Activated naive CD4-positive, alpha-beta T cell treated with anti-CD3 and anti-CD28 coated beads, Interleukin-2, amount 10 ng/mL, durations not matched to agents 7 days and 5 days (primary cell): ENCODE measurements at regions not wholly inside any gene's neighbourhood (a gene's known extent, or its start where the extent isn't known, plus 50 kb on each side); places are given as distances from the start of the nearest gene placed in this dataset.
"Not testable (repeated sequence)": the region's sequence is repeated elsewhere in the genome, so short reads cannot be mapped to it uniquely, and the experiment has no call there.

Experiments
- CTCF ChIA-PET: fragments of 350-600 bp; sonication (Branson Sonifier 250); formaldehyde crosslinking; loops from one replicate; lab custom pipeline; 2021; ENCODE audit warnings: antibody characterized with exemption; lab: Charles Lee
- DNase-seq: peaks from one replicate; pipeline ENCODE4 v3.0.0-alpha.2; 2020
- H3K27ac Mint-ChIP-seq: one replicate; pipeline ENCODE4 v1.8.0; 2021; ENCODE audit warnings: mild to moderate bottlenecking, moderate library complexity, mixed read lengths
- H3K27me3 Mint-ChIP-seq: one replicate; pipeline ENCODE4 v1.8.0; 2021; ENCODE audit warnings: mild to moderate bottlenecking, mixed read lengths
- H3K36me3 Mint-ChIP-seq: one replicate; pipeline ENCODE4 v1.8.0; 2021; ENCODE audit warnings: mixed read lengths
- H3K4me1 Mint-ChIP-seq: one replicate; pipeline ENCODE4 v1.8.0; 2021; ENCODE audit warnings: mixed read lengths
- H3K4me3 Mint-ChIP-seq: one replicate; pipeline ENCODE4 v1.8.0; 2021; ENCODE audit warnings: mild to moderate bottlenecking, moderate library complexity, mixed read lengths
- H3K9me3 Mint-ChIP-seq: one replicate; pipeline ENCODE4 v1.8.0; 2021; ENCODE audit warnings: mixed read lengths

DNA sequence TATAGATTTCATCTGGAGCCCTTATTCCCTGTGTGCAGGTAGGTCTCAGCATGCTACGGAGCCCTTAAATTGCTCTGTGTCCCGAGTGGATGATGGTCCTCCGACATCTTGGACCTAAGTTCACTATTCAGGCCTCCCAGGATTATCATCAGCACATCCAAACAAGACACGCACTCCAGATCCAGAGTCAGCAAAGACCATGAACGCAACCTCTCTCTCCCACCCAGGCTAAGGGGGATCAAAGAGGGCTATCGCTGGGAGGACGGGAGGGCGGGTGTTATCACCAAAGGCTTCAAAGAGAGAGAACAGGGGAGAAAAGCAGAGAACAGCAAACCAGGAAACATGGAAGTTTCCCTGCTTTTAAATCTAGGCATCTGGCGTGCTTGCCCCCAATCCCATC lies 659.4 kb downstream of the TBC1D22A start:
- no peak overlapping the region for H3K27ac Mint-ChIP-seq
- DNase-seq: no peak
- CTCF ChIA-PET: no interaction called here
- no peaks in the 10 kb centered on the region for H3K4me1 Mint-ChIP-seq
- no peaks in the 10 kb centered on the region for H3K36me3 Mint-ChIP-seq
- no peaks in the 10 kb centered on the region for H3K9me3 Mint-ChIP-seq
- no peaks in the 10 kb centered on the region for H3K27me3 Mint-ChIP-seq
- H3K4me3 Mint-ChIP-seq: no peak overlapping the region

DNA sequence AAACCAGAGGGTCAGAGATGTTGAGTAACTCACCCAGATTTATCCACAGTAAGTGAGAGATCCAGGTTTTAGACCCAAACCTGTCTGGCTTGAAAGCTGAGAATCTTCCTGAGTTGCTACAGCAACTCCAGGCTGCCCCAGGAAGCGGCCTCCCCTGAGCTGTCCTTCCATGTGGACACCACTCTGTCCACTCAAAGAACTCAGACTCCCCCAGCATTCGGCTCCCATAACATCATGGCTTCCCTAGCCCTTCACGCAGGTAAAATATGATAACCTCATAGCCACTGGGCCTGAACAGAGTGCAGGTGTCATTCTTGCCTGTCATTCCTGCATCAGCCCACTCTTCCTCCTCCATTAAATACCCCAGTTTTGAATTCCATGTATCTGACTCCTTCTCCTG lies 657.8 kb downstream of the TBC1D22A start:
- Mint-ChIP-seq H3K4me3 (no peak overlapping the region), H3K27ac (no peak overlapping the region), H3K36me3 (no peaks in the 10 kb centered on the region), H3K27me3 (no peaks in the 10 kb centered on the region), H3K9me3 (no peaks in the 10 kb centered on the region), H3K4me1 (no peaks in the 10 kb centered on the region)
- no peak for DNase-seq
- CTCF ChIA-PET: no interaction called here

DNA sequence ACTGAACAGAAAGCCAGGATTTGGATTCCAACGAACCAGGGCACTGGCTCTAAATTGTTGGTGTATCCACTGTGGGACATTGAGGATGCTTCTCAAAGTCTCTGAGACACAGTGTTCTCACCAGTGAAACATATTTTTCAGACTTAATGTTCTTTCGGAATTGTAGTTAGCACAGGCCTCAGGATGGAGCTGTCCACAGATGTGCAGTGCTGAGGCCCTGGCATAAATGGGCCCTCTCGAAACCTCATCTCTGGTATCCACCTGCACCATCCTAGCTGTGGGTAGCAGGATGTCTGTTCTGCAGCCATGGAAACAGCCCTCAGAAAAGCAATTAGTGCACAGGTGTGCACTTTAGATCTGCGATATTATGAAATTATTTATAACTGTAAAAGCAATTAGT lies 656.8 kb downstream of the TBC1D22A start:
- H3K9me3 Mint-ChIP-seq: no peaks in the 10 kb centered on the region
- DNase-seq: no peak
- no peak overlapping the region for H3K4me3 Mint-ChIP-seq
- H3K27me3 Mint-ChIP-seq: no peaks in the 10 kb centered on the region
- H3K27ac Mint-ChIP-seq: no peak overlapping the region
- no peaks in the 10 kb centered on the region for H3K4me1 Mint-ChIP-seq
- no peaks in the 10 kb centered on the region for H3K36me3 Mint-ChIP-seq
- CTCF ChIA-PET: no interaction called here

DNA sequence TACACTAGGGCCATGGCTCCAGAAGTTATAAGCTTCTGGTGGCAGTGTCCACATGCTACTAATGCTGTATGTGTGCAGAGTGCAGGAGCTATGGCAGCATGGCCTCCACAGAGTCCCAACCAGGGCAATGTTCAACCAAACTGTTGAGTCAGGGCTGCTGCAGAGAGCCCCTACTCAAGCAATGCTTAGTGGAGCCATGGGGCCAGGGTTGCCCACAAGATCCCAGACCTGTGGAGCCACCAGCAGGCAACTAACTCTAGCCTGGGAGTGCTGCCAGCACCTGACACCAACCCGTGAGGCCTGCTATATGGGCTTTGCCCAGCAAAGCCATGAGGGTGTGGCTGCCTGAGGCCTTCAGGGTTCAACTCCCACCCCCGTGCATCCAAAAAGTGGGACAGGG lies 655.2 kb downstream of the TBC1D22A start:
- H3K27ac Mint-ChIP-seq: no peak overlapping the region
- H3K36me3 Mint-ChIP-seq: no peaks in the 10 kb centered on the region
- no peaks in the 10 kb centered on the region for H3K27me3 Mint-ChIP-seq
- H3K4me3 Mint-ChIP-seq: no peak overlapping the region
- H3K9me3 Mint-ChIP-seq: no peaks in the 10 kb centered on the region
- no peaks in the 10 kb centered on the region for H3K4me1 Mint-ChIP-seq
- CTCF ChIA-PET: no interaction called here
- DNase-seq: no peak

DNA sequence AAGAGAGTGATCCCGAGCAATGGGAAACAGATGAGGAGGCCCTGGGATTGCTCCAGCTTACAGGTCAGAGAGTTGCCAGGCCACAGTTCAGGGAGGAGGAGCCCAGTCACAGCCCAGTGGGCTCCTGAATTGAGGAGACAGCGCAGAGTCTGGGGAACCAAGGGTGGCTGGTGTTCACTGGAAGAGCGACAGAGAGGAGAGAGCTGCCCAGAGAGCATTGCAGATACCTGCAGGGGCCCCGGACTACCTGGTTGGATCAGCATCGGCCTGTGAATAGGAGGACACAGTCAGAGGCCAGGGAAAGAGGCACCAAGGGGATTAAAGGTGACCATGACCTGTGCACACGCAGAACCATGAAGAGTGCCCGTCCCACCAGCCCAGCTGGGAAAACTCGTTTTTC lies 648.6 kb downstream of the TBC1D22A start:
- no peak overlapping the region for H3K4me3 Mint-ChIP-seq
- no peak for DNase-seq
- H3K27ac Mint-ChIP-seq: no peak overlapping the region
- CTCF ChIA-PET: no interaction called here
- no peaks in the 10 kb centered on the region for H3K36me3 Mint-ChIP-seq
- no peaks in the 10 kb centered on the region for H3K9me3 Mint-ChIP-seq
- H3K4me1 Mint-ChIP-seq: no peaks in the 10 kb centered on the region
- peaks cover 4% of the 10 kb centered on the region for H3K27me3 Mint-ChIP-seq

DNA sequence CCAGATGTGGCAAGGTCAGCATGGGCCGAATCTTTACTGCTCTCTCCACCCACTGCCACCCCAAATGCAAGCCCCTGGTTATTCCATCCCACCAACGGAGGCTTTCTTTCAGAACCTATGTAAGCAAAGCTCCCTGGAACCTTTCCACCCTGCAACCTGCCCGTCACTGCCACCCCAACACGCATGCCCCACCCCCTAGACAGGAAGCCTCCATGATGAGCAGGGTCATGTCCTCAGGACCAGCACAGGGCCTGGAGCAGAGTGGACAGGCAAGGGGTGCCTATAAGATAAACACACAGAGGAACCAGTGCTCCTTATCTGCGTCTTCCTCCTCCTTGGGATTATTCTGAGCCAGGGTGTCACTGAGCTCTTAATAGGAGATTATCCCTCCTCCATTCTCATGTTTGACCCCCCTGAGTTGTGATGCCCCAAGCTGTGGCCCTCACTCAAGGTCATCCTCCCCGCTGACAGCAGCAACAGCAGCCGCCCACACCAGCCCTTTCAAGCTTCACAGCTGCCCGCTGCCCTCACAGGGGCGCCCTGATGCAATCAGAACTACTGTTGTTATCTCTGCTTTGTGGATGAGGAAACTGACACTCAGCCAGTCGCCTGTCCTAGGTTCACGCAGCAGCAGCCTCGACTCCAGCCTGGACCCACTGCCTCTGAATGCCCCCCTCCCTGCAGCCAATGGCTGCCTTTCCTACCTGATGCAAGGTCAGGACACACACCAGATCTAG lies 647.3 kb downstream of the TBC1D22A start:
- CTCF ChIA-PET: no interaction called here
- Mint-ChIP-seq H3K4me1 (no peaks in the 10 kb centered on the region), H3K36me3 (no peaks in the 10 kb centered on the region), H3K4me3 (no peak overlapping the region), H3K27ac (no peak overlapping the region), H3K9me3 (no peaks in the 10 kb centered on the region), H3K27me3 (peaks cover 4% of the 10 kb centered on the region)
- no peak for DNase-seq

DNA sequence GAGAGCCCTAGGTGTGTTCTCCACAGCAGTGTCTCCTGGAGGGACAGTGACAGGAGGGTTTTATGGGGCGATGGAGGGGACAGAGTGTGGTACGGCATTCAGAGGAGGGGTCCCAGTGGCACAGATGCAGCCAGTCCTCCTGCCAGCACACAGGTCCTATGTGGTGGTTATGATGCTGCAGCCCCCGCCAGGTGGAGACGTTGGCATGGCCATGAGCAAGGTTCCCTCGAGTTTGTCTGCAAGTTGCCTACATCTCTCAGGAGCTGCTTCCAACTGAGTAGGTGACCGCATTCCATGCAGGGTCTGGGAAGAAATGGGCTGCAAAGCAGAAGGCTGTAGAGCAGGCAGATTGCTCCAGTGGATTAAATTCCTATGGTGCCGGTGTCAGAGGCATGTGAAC lies 646.0 kb downstream of the TBC1D22A start:
- no peak overlapping the region for H3K4me3 Mint-ChIP-seq
- no peaks in the 10 kb centered on the region for H3K36me3 Mint-ChIP-seq
- H3K27me3 Mint-ChIP-seq: peaks cover 4% of the 10 kb centered on the region
- CTCF ChIA-PET: no interaction called here
- no peaks in the 10 kb centered on the region for H3K4me1 Mint-ChIP-seq
- no peak for DNase-seq
- no peak overlapping the region for H3K27ac Mint-ChIP-seq
- H3K9me3 Mint-ChIP-seq: no peaks in the 10 kb centered on the region

DNA sequence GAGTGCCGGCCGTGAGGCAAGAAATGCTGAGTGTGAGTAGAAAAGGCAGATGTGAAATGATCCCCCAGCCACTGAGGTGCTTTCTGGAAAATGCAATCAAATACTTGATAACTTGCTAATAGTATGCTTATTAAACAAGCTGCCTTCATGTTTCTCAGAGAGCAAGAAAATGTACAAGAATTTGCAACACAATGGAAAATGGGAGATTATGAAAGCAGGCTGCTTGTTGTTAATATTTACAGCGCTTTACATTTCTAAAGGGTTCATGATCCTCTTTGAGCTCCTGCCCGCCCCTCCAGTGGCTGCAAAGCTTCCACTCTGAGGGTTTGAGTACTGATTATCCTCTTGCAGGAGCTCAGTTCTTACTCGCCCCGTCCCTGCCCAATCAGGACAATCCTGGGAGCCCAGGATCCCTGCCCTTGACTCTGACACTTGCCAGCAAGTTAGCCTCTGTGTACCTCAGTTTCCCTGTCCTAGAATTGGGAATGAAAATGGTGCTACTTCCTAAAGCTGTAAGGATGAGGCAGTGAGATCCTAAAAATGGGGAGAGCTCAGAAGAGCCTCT lies 645.1 kb downstream of the TBC1D22A start:
- peaks cover 4% of the 10 kb centered on the region for H3K27me3 Mint-ChIP-seq
- H3K36me3 Mint-ChIP-seq: no peaks in the 10 kb centered on the region
- no peak for DNase-seq
- no peaks in the 10 kb centered on the region for H3K4me1 Mint-ChIP-seq
- no peak overlapping the region for H3K4me3 Mint-ChIP-seq
- no peaks in the 10 kb centered on the region for H3K9me3 Mint-ChIP-seq
- no peak overlapping the region for H3K27ac Mint-ChIP-seq
- CTCF ChIA-PET: no interaction called here

DNA sequence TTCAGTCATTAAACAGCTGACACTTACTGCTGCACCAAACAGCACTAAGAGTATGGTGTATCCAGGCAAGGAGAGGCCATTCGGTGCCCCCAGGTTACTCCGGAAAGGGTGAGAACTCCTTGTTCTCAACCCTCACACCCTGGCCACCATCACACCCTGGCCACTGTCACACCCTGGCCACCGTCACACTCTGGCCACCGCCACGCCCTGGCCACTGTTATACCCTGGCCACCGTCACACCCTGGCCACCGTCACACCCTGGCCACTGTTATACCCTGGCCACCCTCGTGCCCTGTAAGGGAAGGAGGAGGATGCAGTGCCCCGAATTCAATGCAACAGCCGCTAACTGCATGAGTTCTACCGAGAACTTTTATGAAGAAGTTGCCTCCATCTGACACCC lies 644.4 kb downstream of the TBC1D22A start:
- Mint-ChIP-seq H3K9me3 (no peaks in the 10 kb centered on the region), H3K4me3 (no peak overlapping the region), H3K36me3 (no peaks in the 10 kb centered on the region), H3K4me1 (no peaks in the 10 kb centered on the region), H3K27me3 (peaks cover 4% of the 10 kb centered on the region), H3K27ac (no peak overlapping the region)
- no peak for DNase-seq
- CTCF ChIA-PET: no interaction called here

DNA sequence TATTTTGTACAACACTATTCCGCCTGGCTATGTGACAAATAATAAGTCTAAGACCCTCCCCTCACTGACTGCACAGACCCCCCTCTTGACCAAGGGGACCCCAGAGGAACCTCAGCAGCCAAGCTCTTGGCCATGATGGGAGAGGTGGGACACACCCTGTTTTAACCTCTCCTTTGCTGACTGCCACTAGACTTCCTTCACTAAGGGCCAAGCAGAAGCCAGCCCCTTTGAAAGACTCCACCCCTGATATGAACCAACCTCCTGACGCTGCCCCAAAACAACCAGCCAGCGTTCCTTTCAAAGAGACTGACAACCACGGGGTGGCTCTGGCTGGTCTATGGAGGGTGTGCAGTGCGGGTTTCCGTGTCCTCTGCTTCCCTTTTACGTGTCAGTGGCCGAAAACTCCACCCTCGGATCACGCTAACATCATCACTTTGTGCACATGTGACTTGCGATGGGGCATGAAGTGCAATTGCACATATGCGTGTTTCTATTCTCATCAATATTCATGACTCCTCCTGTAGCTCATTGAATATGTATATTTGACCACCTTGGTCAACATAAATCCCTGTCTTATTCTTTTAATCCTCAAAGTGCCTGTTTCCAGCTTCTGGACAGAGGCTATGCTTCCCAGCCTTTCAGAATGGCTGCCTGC lies 643.9 kb downstream of the TBC1D22A start:
- Mint-ChIP-seq H3K36me3 (no peaks in the 10 kb centered on the region), H3K27ac (no peak overlapping the region), H3K4me1 (no peaks in the 10 kb centered on the region), H3K27me3 (peaks cover 4% of the 10 kb centered on the region), H3K9me3 (no peaks in the 10 kb centered on the region), H3K4me3 (no peak overlapping the region)
- DNase-seq: no peak
- CTCF ChIA-PET: no interaction called here

DNA sequence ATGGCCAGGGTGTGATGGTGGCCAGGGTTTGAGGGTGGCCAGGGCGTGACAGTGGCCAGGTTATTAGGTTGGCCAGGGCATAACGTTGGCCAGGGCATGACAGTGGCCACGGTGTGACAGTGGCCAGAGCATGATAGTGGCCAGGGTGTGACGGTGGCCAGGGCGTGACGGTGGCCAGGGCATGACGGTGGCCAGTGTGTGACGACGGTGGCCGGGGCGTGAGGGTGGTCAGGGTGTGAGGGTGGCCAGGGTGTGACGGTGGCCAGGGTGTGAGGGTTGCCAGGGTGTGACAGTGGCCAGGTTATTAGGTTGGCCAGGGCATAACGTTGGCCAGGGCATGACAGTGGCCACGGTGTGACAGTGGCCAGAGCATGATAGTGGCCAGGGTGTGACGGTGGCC lies 642.8 kb downstream of the TBC1D22A start:
- H3K9me3 Mint-ChIP-seq, H3K4me1 Mint-ChIP-seq, CTCF ChIA-PET, H3K4me3 Mint-ChIP-seq, DNase-seq, H3K36me3 Mint-ChIP-seq, H3K27me3 Mint-ChIP-seq, H3K27ac Mint-ChIP-seq: not testable (repeated sequence)

DNA sequence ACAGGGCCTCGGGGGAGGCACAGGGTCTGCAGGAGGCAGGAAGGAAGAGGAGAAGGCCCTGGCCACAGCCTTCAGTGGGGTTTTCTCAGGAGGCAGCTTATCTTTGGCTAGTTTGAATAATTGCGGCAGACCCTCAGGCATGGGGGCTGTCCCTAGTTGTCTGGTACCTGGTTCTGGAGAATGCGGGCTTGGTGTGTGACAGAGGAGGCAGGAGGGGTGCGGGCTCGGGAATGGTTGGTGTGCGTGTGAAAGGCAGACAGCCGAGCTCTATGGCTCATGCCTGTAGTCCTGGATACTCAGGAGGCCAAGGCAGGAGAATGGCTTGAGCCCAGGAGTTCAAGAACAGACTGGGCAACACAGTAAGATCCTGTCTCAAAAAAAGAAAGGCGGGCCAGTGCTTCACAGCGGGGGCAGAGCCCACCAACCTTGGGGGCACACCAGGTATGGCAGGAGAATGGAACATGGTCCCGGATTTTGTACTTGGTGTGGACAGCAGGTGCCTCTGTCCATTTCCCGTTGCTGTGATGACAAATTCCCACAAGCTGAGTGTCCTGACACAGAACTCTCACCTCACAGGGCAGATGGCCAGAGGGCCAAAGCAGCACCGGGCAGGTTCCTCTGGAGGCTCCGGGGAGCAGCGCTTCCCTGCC lies 640.6 kb downstream of the TBC1D22A start:
- Mint-ChIP-seq H3K9me3 (no peaks in the 10 kb centered on the region), H3K27ac (no peak overlapping the region), H3K27me3 (no peaks in the 10 kb centered on the region), H3K4me3 (no peak overlapping the region), H3K4me1 (no peaks in the 10 kb centered on the region), H3K36me3 (no peaks in the 10 kb centered on the region)
- DNase-seq: no peak
- CTCF ChIA-PET: no interaction called here

DNA sequence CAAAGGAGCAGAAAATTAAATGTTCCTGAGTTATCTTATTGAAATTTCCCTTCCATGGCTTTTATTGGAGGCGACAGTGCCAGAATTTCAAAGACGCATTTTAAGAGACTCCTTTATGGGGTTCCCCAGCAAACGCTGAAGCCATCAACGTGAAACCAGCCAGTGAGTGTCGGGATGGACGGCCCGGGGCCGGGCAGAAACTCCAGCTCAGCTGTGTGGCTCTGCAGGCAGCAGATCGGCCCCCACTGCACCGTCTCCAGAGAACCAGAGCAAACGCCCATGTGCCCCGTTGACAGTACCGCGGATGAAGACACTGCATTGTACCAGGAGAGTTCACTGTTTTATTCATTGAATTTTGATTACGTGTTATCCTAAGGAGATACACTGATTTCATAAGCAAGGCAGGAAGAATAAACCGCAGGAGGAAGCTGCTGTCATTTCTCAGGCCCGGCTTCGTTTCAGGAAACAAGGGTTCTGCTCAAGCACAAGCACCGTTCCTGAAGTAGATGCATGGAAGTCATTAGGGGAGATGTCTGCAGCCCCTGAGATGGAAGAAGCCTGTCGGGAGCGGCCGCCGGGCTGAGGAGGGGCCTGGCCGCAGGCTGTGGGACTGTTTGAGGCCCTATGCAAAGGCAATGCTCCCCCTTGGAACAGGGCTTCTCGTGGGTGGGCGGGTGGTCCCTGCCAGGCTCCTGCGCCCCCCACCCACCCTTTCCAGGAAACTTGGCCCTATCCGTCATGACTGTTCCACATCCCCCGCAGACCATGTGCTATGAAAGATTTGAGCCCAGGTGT lies 639.7 kb downstream of the TBC1D22A start:
- CTCF ChIA-PET: no interaction called here
- Mint-ChIP-seq H3K9me3 (no peaks in the 10 kb centered on the region), H3K36me3 (no peaks in the 10 kb centered on the region), H3K4me1 (no peaks in the 10 kb centered on the region), H3K27ac (no peak overlapping the region), H3K27me3 (no peaks in the 10 kb centered on the region), H3K4me3 (no peak overlapping the region)
- no peak for DNase-seq

DNA sequence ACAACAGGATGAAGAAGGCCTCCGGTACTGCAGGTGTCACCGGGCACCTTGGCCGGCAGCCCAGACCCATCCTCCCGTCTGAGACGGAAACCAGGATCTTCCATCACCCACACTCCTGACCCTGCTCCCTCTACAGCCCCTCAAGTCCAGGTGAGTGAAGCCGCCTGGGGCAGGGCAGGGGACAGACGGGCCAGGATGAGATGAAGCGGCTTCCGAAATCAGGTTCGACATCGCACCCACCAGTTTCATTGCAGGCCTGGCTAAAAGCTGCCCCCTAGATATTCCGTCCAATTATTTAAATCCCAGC lies 639.1 kb downstream of the TBC1D22A start:
- no peaks in the 10 kb centered on the region for H3K27me3 Mint-ChIP-seq
- no peak overlapping the region for H3K27ac Mint-ChIP-seq
- no peaks in the 10 kb centered on the region for H3K9me3 Mint-ChIP-seq
- H3K4me3 Mint-ChIP-seq: no peak overlapping the region
- no peak for DNase-seq
- no peaks in the 10 kb centered on the region for H3K36me3 Mint-ChIP-seq
- no peaks in the 10 kb centered on the region for H3K4me1 Mint-ChIP-seq
- CTCF ChIA-PET: no interaction called here
